ENCODE measurements at regions not wholly inside any gene's neighbourhood (a gene's known extent, or its start where the extent isn't known, plus 50 kb on each side); places are given as distances from the start of the nearest gene placed in this dataset.

DNA sequence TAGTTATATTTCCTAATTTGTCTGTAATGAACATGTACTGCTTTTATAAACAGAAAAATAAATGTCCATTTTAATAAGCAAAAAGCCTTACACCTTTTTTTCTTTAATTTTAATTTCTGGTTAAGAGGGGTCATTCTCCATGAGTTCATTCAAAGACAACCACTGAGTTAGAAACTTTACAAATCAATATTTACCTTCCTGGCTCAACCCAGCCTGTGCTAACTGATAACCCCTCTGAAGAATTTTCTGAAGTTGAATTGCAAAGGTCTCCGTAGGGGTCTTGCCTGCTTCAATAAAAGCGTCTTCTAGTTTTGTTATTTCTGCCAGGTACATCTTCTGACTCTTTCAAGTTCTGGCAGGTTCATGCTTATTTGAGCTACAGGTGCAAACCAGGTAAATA is 440.4 kb upstream of the SALL1 start:
- TF ChIP-seq, protein P1, sequence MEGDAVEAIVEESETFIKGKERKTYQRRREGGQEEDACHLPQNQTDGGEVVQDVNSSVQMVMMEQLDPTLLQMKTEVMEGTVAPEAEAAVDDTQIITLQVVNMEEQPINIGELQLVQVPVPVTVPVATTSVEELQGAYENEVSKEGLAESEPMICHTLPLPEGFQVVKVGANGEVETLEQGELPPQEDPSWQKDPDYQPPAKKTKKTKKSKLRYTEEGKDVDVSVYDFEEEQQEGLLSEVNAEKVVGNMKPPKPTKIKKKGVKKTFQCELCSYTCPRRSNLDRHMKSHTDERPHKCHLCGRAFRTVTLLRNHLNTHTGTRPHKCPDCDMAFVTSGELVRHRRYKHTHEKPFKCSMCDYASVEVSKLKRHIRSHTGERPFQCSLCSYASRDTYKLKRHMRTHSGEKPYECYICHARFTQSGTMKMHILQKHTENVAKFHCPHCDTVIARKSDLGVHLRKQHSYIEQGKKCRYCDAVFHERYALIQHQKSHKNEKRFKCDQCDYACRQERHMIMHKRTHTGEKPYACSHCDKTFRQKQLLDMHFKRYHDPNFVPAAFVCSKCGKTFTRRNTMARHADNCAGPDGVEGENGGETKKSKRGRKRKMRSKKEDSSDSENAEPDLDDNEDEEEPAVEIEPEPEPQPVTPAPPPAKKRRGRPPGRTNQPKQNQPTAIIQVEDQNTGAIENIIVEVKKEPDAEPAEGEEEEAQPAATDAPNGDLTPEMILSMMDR (IDR thresholded peaks at IDR 0.05): no peak
- TF ChIP-seq POLR2A (IDR thresholded peaks at IDR 0.05): no peak
